Fibroblast of peridontal ligament (primary cell): ENCODE measurements at regions not wholly inside any gene's neighbourhood (a gene's known extent, or its start where the extent isn't known, plus 50 kb on each side); places are given as distances from the start of the nearest gene placed in this dataset.
"Not testable (repeated sequence)": the region's sequence is repeated elsewhere in the genome, so short reads cannot be mapped to it uniquely, and the experiment has no call there.

ENCODE experiments used
- DNase-seq: peaks from one replicate; pipeline ENCODE4 v3.0.0-alpha.2; 2010; ENCODE audit errors: extremely low read depth

- no peak for DNase-seq
Measured at GRCh38 chr4:19241895-19242294, 1009.8 kb upstream of the SLIT2 start.

GRCh38 chr4:19239565-19239964, 1012.1 kb upstream of the SLIT2 start:
- DNase-seq: peak; percentile 54

- DNase-seq: no peak
Measured at GRCh38 chr4:19236473-19236872, 1015.2 kb upstream of the SLIT2 start.

GRCh38 chr4:19230906-19231545, 1020.7 kb upstream of the SLIT2 start:
- no peak for DNase-seq

GRCh38 chr4:19227701-19228100, 1024.0 kb upstream of the SLIT2 start:
- peak; percentile 54 for DNase-seq

- DNase-seq: peak; percentile 69
Measured at GRCh38 chr4:19224820-19225219, 1026.9 kb upstream of the SLIT2 start.

GRCh38 chr4:19216476-19216875, 1035.2 kb upstream of the SLIT2 start:
- no peak for DNase-seq

GRCh38 chr4:19214591-19215186, 1037.0 kb upstream of the SLIT2 start:
- peak; percentile 62 for DNase-seq

- DNase-seq: peak; percentile 49
Measured at GRCh38 chr4:19213388-19213787, 1038.3 kb upstream of the SLIT2 start.

- no peak for DNase-seq
Measured at GRCh38 chr4:19205853-19206252, 1045.9 kb upstream of the SLIT2 start.

- DNase-seq: not testable (repeated sequence)
Measured at GRCh38 chr4:19197838-19198237, 1053.9 kb upstream of the SLIT2 start.

- no peak for DNase-seq
Measured at GRCh38 chr4:19195696-19196095, 1056.0 kb upstream of the SLIT2 start.

- DNase-seq: no peak
Measured at GRCh38 chr4:19194672-19195071, 1057.0 kb upstream of the SLIT2 start.

- DNase-seq: no peak
Measured at GRCh38 chr4:19193274-19193981, 1058.3 kb upstream of the SLIT2 start.

GRCh38 chr4:19191979-19192650, 1059.6 kb upstream of the SLIT2 start:
- no peak for DNase-seq

GRCh38 chr4:19187691-19188090, 1064.0 kb upstream of the SLIT2 start:
- DNase-seq: no peak

- DNase-seq: no peak
Measured at GRCh38 chr4:19187096-19187495, 1064.6 kb upstream of the SLIT2 start.

GRCh38 chr4:19181631-19182030, 1070.1 kb upstream of the SLIT2 start:
- not testable (repeated sequence) for DNase-seq

GRCh38 chr4:19178835-19179234, 1072.9 kb upstream of the SLIT2 start:
- DNase-seq: no peak

GRCh38 chr4:19177616-19178015, 1074.1 kb upstream of the SLIT2 start:
- peak; percentile 29 for DNase-seq

GRCh38 chr4:19171832-19172231, 1079.9 kb upstream of the SLIT2 start:
- no peak for DNase-seq

GRCh38 chr4:19167311-19167710, 1084.4 kb upstream of the SLIT2 start:
- DNase-seq: no peak

- DNase-seq: no peak
Measured at GRCh38 chr4:19164334-19164733, 1087.4 kb upstream of the SLIT2 start.
